ENCODE measurements at regions not wholly inside any gene's neighbourhood (a gene's known extent, or its start where the extent isn't known, plus 50 kb on each side); places are given as distances from the start of the nearest gene placed in this dataset.

- DNase-seq, result no peak
- Histone ChIP-seq H3K27ac (ENCODE audit: low read depth, low read length) (no peak overlapping the region), H3K4me1 (ENCODE audit: insufficient read depth, low read length) (no peaks in the 10 kb centered on the region), H3K27me3 (ENCODE audit: insufficient read depth, low read length) (no peaks in the 10 kb centered on the region), H3K9me3 (ENCODE audit: control insufficient read depth in 1 of 2, low read length in 2 of 2) (no peaks in the 10 kb centered on the region), H3K4me3 (ENCODE audit: low read length in 2 of 2) (no peak overlapping the region), H3K36me3 (ENCODE audit: insufficient read depth, low read length) (no peaks in the 10 kb centered on the region)
- CTCF ChIA-PET (ENCODE audit: partially characterized antibody), result no interaction called here
- H3K27ac Mint-ChIP-seq, result no peak overlapping the region
- POLR2A ChIA-PET (ENCODE audit: partially characterized antibody), result no interaction called here
- H3K9me3 Mint-ChIP-seq, result no peaks in the 10 kb centered on the region
- peaks cover 0 to 4% of the 10 kb centered on the region in 2 donors for H3K27me3 Mint-ChIP-seq
- intact Hi-C loops (cut with micrococcal nuclease), result no loop called here
- H3K4me3 Mint-ChIP-seq, result no peak overlapping the region
- H3K36me3 Mint-ChIP-seq, result no peaks in the 10 kb centered on the region
- no peaks in the 10 kb centered on the region for H3K4me1 Mint-ChIP-seq
These were observed 167.9 kb upstream of the JARID2 start for GRCh38 chr6:15077961-15078360.

GRCh38 chr6:15079288-15079817, 166.5 kb upstream of the JARID2 start:
- Histone ChIP-seq H3K4me3 (ENCODE audit: low read length in 2 of 2) (no peak overlapping the region), H3K27ac (ENCODE audit: low read depth, low read length) (no peak overlapping the region), H3K4me1 (ENCODE audit: insufficient read depth, low read length) (no peaks in the 10 kb centered on the region), H3K9me3 (ENCODE audit: control insufficient read depth in 1 of 2, low read length in 2 of 2) (no peaks in the 10 kb centered on the region), H3K27me3 (ENCODE audit: insufficient read depth, low read length) (no peaks in the 10 kb centered on the region), H3K36me3 (ENCODE audit: insufficient read depth, low read length) (no peaks in the 10 kb centered on the region)
- H3K36me3 Mint-ChIP-seq, result no peaks in the 10 kb centered on the region
- H3K4me1 Mint-ChIP-seq, result no peaks in the 10 kb centered on the region
- H3K9me3 Mint-ChIP-seq, result no peaks in the 10 kb centered on the region
- no peak overlapping the region for H3K4me3 Mint-ChIP-seq
- H3K27ac Mint-ChIP-seq, result no peak overlapping the region
- DNase-seq, result no peak
- POLR2A ChIA-PET (ENCODE audit: partially characterized antibody), result no interaction called here
- CTCF ChIA-PET (ENCODE audit: partially characterized antibody), result no interaction called here
- intact Hi-C loops (cut with micrococcal nuclease), result no loop called here
- peaks cover 0 to 4% of the 10 kb centered on the region in 2 donors for H3K27me3 Mint-ChIP-seq

- CTCF ChIA-PET (ENCODE audit: partially characterized antibody), result no interaction called here
- peaks cover 0 to 4% of the 10 kb centered on the region in 2 donors for H3K27me3 Mint-ChIP-seq
These were observed 165.0 kb upstream of the JARID2 start for GRCh38 chr6:15080895-15081294.

GRCh38 chr6:15081447-15081846, 164.4 kb upstream of the JARID2 start:
- Mint-ChIP-seq H3K27me3 (peaks cover 0 to 4% of the 10 kb centered on the region in 2 donors), H3K27ac (no peak overlapping the region), H3K36me3 (no peaks in the 10 kb centered on the region), H3K9me3 (no peaks in the 10 kb centered on the region), H3K4me1 (peaks cover 0 to 1% (median 0%) of the 10 kb centered on the region in 4 donors), H3K4me3 (no peak overlapping the region)
- H3K4me3 ChIP-seq (ENCODE audit: low read length in 2 of 2), result no peak overlapping the region
- no peaks in the 10 kb centered on the region for H3K27me3 ChIP-seq (ENCODE audit: insufficient read depth, low read length)
- POLR2A ChIA-PET (ENCODE audit: partially characterized antibody), result no interaction called here
- H3K4me1 ChIP-seq (ENCODE audit: insufficient read depth, low read length), result no peaks in the 10 kb centered on the region
- H3K36me3 ChIP-seq (ENCODE audit: insufficient read depth, low read length), result no peaks in the 10 kb centered on the region
- intact Hi-C loops (cut with micrococcal nuclease), result no loop called here
- no peak for DNase-seq
- no peak overlapping the region for H3K27ac ChIP-seq (ENCODE audit: low read depth, low read length)
- no peaks in the 10 kb centered on the region for H3K9me3 ChIP-seq (ENCODE audit: control insufficient read depth in 1 of 2, low read length in 2 of 2)
- CTCF ChIA-PET (ENCODE audit: partially characterized antibody), result no interaction called here

More at GRCh38 chr6:15080895-15081294, 165.0 kb upstream of the JARID2 start:
- no peaks in the 10 kb centered on the region for H3K9me3 ChIP-seq (ENCODE audit: control insufficient read depth in 1 of 2, low read length in 2 of 2)
- intact Hi-C loops (cut with micrococcal nuclease), result no loop called here
- Mint-ChIP-seq H3K9me3 (no peaks in the 10 kb centered on the region), H3K36me3 (no peaks in the 10 kb centered on the region), H3K27ac (no peak overlapping the region), H3K4me1 (no peaks in the 10 kb centered on the region), H3K4me3 (no peak overlapping the region)
- no peak overlapping the region for H3K4me3 ChIP-seq (ENCODE audit: low read length in 2 of 2)
- POLR2A ChIA-PET (ENCODE audit: partially characterized antibody), result no interaction called here
- no peaks in the 10 kb centered on the region for H3K4me1 ChIP-seq (ENCODE audit: insufficient read depth, low read length)
- no peaks in the 10 kb centered on the region for H3K36me3 ChIP-seq (ENCODE audit: insufficient read depth, low read length)
- DNase-seq, result no peak
- H3K27ac ChIP-seq (ENCODE audit: low read depth, low read length), result no peak overlapping the region
- H3K27me3 ChIP-seq (ENCODE audit: insufficient read depth, low read length), result no peaks in the 10 kb centered on the region

- peaks cover 0 to 1% of the 10 kb centered on the region in 2 donors for H3K27me3 Mint-ChIP-seq
- no peak overlapping the region for H3K4me3 Mint-ChIP-seq
- H3K4me1 Mint-ChIP-seq, result peaks cover 0 to 1% (median 0%) of the 10 kb centered on the region in 4 donors
- Histone ChIP-seq H3K9me3 (ENCODE audit: control insufficient read depth in 1 of 2, low read length in 2 of 2) (no peaks in the 10 kb centered on the region), H3K27ac (ENCODE audit: low read depth, low read length) (no peak overlapping the region), H3K27me3 (ENCODE audit: insufficient read depth, low read length) (no peaks in the 10 kb centered on the region), H3K36me3 (ENCODE audit: insufficient read depth, low read length) (no peaks in the 10 kb centered on the region), H3K4me1 (ENCODE audit: insufficient read depth, low read length) (no peaks in the 10 kb centered on the region), H3K4me3 (ENCODE audit: low read length in 2 of 2) (no peak overlapping the region)
- H3K27ac Mint-ChIP-seq, result no peak overlapping the region
- H3K9me3 Mint-ChIP-seq, result no peaks in the 10 kb centered on the region
- DNase-seq, result no peak
- intact Hi-C loops (cut with micrococcal nuclease), result no loop called here
- ChIA-PET CTCF (ENCODE audit: partially characterized antibody) (no interaction called here), POLR2A (ENCODE audit: partially characterized antibody) (no interaction called here)
- H3K36me3 Mint-ChIP-seq, result no peaks in the 10 kb centered on the region
These were observed 163.2 kb upstream of the JARID2 start for GRCh38 chr6:15082708-15083107.

- Mint-ChIP-seq H3K9me3 (no peaks in the 10 kb centered on the region), H3K36me3 (no peaks in the 10 kb centered on the region), H3K4me3 (no peak overlapping the region), H3K4me1 (peaks cover 0 to 1% (median 0%) of the 10 kb centered on the region in 4 donors), H3K27me3 (no peaks in the 10 kb centered on the region), H3K27ac (no peak overlapping the region)
- ChIA-PET POLR2A (ENCODE audit: partially characterized antibody) (no interaction called here), CTCF (ENCODE audit: partially characterized antibody) (interaction anchor here (1.3 kb wide), 1 partner anchor 355 kb away, joined by 3 read pairs; no protein-coding TSS in a partner anchor)
- intact Hi-C loops (cut with micrococcal nuclease), result no loop called here
- Histone ChIP-seq H3K9me3 (ENCODE audit: control insufficient read depth in 1 of 2, low read length in 2 of 2) (no peaks in the 10 kb centered on the region), H3K27ac (ENCODE audit: low read depth, low read length) (no peak overlapping the region), H3K36me3 (ENCODE audit: insufficient read depth, low read length) (no peaks in the 10 kb centered on the region), H3K27me3 (ENCODE audit: insufficient read depth, low read length) (no peaks in the 10 kb centered on the region), H3K4me1 (ENCODE audit: insufficient read depth, low read length) (no peaks in the 10 kb centered on the region), H3K4me3 (ENCODE audit: low read length in 2 of 2) (no peak overlapping the region)
- no peak for DNase-seq
These were observed 159.3 kb upstream of the JARID2 start for GRCh38 chr6:15086348-15087158.

- Histone ChIP-seq H3K9me3 (ENCODE audit: control insufficient read depth in 1 of 2, low read length in 2 of 2) (no peaks in the 10 kb centered on the region), H3K4me1 (ENCODE audit: insufficient read depth, low read length) (no peaks in the 10 kb centered on the region), H3K27ac (ENCODE audit: low read depth, low read length) (no peak overlapping the region), H3K4me3 (ENCODE audit: low read length in 2 of 2) (no peak overlapping the region), H3K27me3 (ENCODE audit: insufficient read depth, low read length) (no peaks in the 10 kb centered on the region), H3K36me3 (ENCODE audit: insufficient read depth, low read length) (no peaks in the 10 kb centered on the region)
- H3K4me1 Mint-ChIP-seq, result peaks cover 0 to 1% (median 0%) of the 10 kb centered on the region in 4 donors
- CTCF ChIA-PET (ENCODE audit: partially characterized antibody), result interaction anchor here (1.3 kb wide), 1 partner anchor 354 kb away, joined by 3 read pairs; no protein-coding TSS in a partner anchor
- intact Hi-C loops (cut with micrococcal nuclease), result no loop called here
- H3K27me3 Mint-ChIP-seq, result no peaks in the 10 kb centered on the region
- H3K27ac Mint-ChIP-seq, result no peak overlapping the region
- DNase-seq, result no peak
- no peaks in the 10 kb centered on the region for H3K36me3 Mint-ChIP-seq
- no peak overlapping the region for H3K4me3 Mint-ChIP-seq
- POLR2A ChIA-PET (ENCODE audit: partially characterized antibody), result no interaction called here
- no peaks in the 10 kb centered on the region for H3K9me3 Mint-ChIP-seq
These were observed 158.7 kb upstream of the JARID2 start for GRCh38 chr6:15087186-15087589.
